ENCODE measurements at regions not wholly inside any gene's neighbourhood (a gene's known extent, or its start where the extent isn't known, plus 50 kb on each side); places are given as distances from the start of the nearest gene placed in this dataset.

- no peak overlapping the region for H3K4me3 ChIP-seq (ENCODE audit: low read depth, low read length)
- no peaks in the 10 kb centered on the region for H3K79me2 ChIP-seq (ENCODE audit: control insufficient read depth, insufficient read depth, low read length, unreplicated experiment)
- H3K4me1 ChIP-seq (ENCODE audit: control insufficient read depth, insufficient read depth, low read length, unreplicated experiment), result peaks cover 50% of the 10 kb centered on the region
- H3K27ac ChIP-seq (ENCODE audit: low read depth, low read length), result no peak overlapping the region
- no peaks in the 10 kb centered on the region for H3K36me3 ChIP-seq (ENCODE audit: insufficient read depth, low read length)
- H3K27me3 ChIP-seq (ENCODE audit: insufficient read depth, low read length), result no peaks in the 10 kb centered on the region
- H2AFZ ChIP-seq (ENCODE audit: low read length, unreplicated experiment), result no peak overlapping the region
Observed at GRCh38 chr20:50335105-50335504, 144.5 kb downstream of the CEBPB start.

GRCh38 chr20:50335866-50336265 lies 145.2 kb downstream of the CEBPB start:
- Histone ChIP-seq H3K27me3 (ENCODE audit: insufficient read depth, low read length) (no peaks in the 10 kb centered on the region), H3K4me1 (ENCODE audit: control insufficient read depth, insufficient read depth, low read length, unreplicated experiment) (peaks cover 50% of the 10 kb centered on the region), H3K36me3 (ENCODE audit: insufficient read depth, low read length) (no peaks in the 10 kb centered on the region), H2AFZ (ENCODE audit: low read length, unreplicated experiment) (peak overlapping the region; percentile 51), H3K79me2 (ENCODE audit: control insufficient read depth, insufficient read depth, low read length, unreplicated experiment) (no peaks in the 10 kb centered on the region), H3K4me3 (ENCODE audit: low read depth, low read length) (no peak overlapping the region), H3K27ac (ENCODE audit: low read depth, low read length) (peak overlapping the region; percentile 1; the same call in 1 of the 2 replicates)

GRCh38 chr20:50336661-50337060 lies 146.0 kb downstream of the CEBPB start:
- Histone ChIP-seq H2AFZ (ENCODE audit: low read length, unreplicated experiment) (peak overlapping the region; percentile 51), H3K27ac (ENCODE audit: low read depth, low read length) (peak overlapping the region; percentile 1; the same call in 1 of the 2 replicates), H3K79me2 (ENCODE audit: control insufficient read depth, insufficient read depth, low read length, unreplicated experiment) (no peaks in the 10 kb centered on the region), H3K36me3 (ENCODE audit: insufficient read depth, low read length) (no peaks in the 10 kb centered on the region), H3K27me3 (ENCODE audit: insufficient read depth, low read length) (no peaks in the 10 kb centered on the region), H3K4me3 (ENCODE audit: low read depth, low read length) (peak overlapping the region; percentile 13; the same call in 1 of the 2 replicates), H3K4me1 (ENCODE audit: control insufficient read depth, insufficient read depth, low read length, unreplicated experiment) (peaks cover 50% of the 10 kb centered on the region)

GRCh38 chr20:50337521-50338466 lies 147.2 kb downstream of the CEBPB start:
- Histone ChIP-seq H3K36me3 (ENCODE audit: insufficient read depth, low read length) (no peaks in the 10 kb centered on the region), H3K79me2 (ENCODE audit: control insufficient read depth, insufficient read depth, low read length, unreplicated experiment) (no peaks in the 10 kb centered on the region), H3K4me1 (ENCODE audit: control insufficient read depth, insufficient read depth, low read length, unreplicated experiment) (peaks cover 49% of the 10 kb centered on the region), H3K27ac (ENCODE audit: low read depth, low read length) (no peak overlapping the region), H2AFZ (ENCODE audit: low read length, unreplicated experiment) (no peak overlapping the region), H3K4me3 (ENCODE audit: low read depth, low read length) (no peak overlapping the region), H3K27me3 (ENCODE audit: insufficient read depth, low read length) (no peaks in the 10 kb centered on the region)

GRCh38 chr20:50338479-50339391 lies 148.1 kb downstream of the CEBPB start:
- H3K79me2 ChIP-seq (ENCODE audit: control insufficient read depth, insufficient read depth, low read length, unreplicated experiment), result no peaks in the 10 kb centered on the region
- no peaks in the 10 kb centered on the region for H3K36me3 ChIP-seq (ENCODE audit: insufficient read depth, low read length)
- H3K27me3 ChIP-seq (ENCODE audit: insufficient read depth, low read length), result no peaks in the 10 kb centered on the region
- peaks cover 39% of the 10 kb centered on the region for H3K4me1 ChIP-seq (ENCODE audit: control insufficient read depth, insufficient read depth, low read length, unreplicated experiment)
- H3K27ac ChIP-seq (ENCODE audit: low read depth, low read length), result peak overlapping the region; percentile 85
- H3K4me3 ChIP-seq (ENCODE audit: low read depth, low read length), result peak overlapping the region; percentile 66
- H2AFZ ChIP-seq (ENCODE audit: low read length, unreplicated experiment), result peak overlapping the region; percentile 57

GRCh38 chr20:50339466-50339901 lies 148.9 kb downstream of the CEBPB start:
- Histone ChIP-seq H3K36me3 (ENCODE audit: insufficient read depth, low read length) (no peaks in the 10 kb centered on the region), H3K27me3 (ENCODE audit: insufficient read depth, low read length) (no peaks in the 10 kb centered on the region), H3K79me2 (ENCODE audit: control insufficient read depth, insufficient read depth, low read length, unreplicated experiment) (no peaks in the 10 kb centered on the region), H3K27ac (ENCODE audit: low read depth, low read length) (peak overlapping the region; percentile 85), H3K4me3 (ENCODE audit: low read depth, low read length) (peak overlapping the region; percentile 66), H2AFZ (ENCODE audit: low read length, unreplicated experiment) (peak overlapping the region; percentile 57), H3K4me1 (ENCODE audit: control insufficient read depth, insufficient read depth, low read length, unreplicated experiment) (peaks cover 34% of the 10 kb centered on the region)

- Histone ChIP-seq H3K4me3 (ENCODE audit: low read depth, low read length) (no peak overlapping the region), H3K27ac (ENCODE audit: low read depth, low read length) (no peak overlapping the region), H3K27me3 (ENCODE audit: insufficient read depth, low read length) (no peaks in the 10 kb centered on the region), H3K36me3 (ENCODE audit: insufficient read depth, low read length) (no peaks in the 10 kb centered on the region), H2AFZ (ENCODE audit: low read length, unreplicated experiment) (no peak overlapping the region), H3K79me2 (ENCODE audit: control insufficient read depth, insufficient read depth, low read length, unreplicated experiment) (no peaks in the 10 kb centered on the region), H3K4me1 (ENCODE audit: control insufficient read depth, insufficient read depth, low read length, unreplicated experiment) (peaks cover 28% of the 10 kb centered on the region)
Observed at GRCh38 chr20:50340541-50340940, 149.9 kb downstream of the CEBPB start.

- Histone ChIP-seq H3K27ac (ENCODE audit: low read depth, low read length) (no peak overlapping the region), H3K4me3 (ENCODE audit: low read depth, low read length) (no peak overlapping the region), H3K79me2 (ENCODE audit: control insufficient read depth, insufficient read depth, low read length, unreplicated experiment) (no peaks in the 10 kb centered on the region), H2AFZ (ENCODE audit: low read length, unreplicated experiment) (no peak overlapping the region), H3K27me3 (ENCODE audit: insufficient read depth, low read length) (no peaks in the 10 kb centered on the region), H3K36me3 (ENCODE audit: insufficient read depth, low read length) (no peaks in the 10 kb centered on the region), H3K4me1 (ENCODE audit: control insufficient read depth, insufficient read depth, low read length, unreplicated experiment) (peaks cover 28% of the 10 kb centered on the region)
Observed at GRCh38 chr20:50341050-50341449, 150.4 kb downstream of the CEBPB start.

GRCh38 chr20:50341880-50342637 lies 151.4 kb downstream of the CEBPB start:
- H3K27me3 ChIP-seq (ENCODE audit: insufficient read depth, low read length), result no peaks in the 10 kb centered on the region
- H3K4me1 ChIP-seq (ENCODE audit: control insufficient read depth, insufficient read depth, low read length, unreplicated experiment), result peaks cover 32% of the 10 kb centered on the region
- no peak overlapping the region for H2AFZ ChIP-seq (ENCODE audit: low read length, unreplicated experiment)
- no peaks in the 10 kb centered on the region for H3K79me2 ChIP-seq (ENCODE audit: control insufficient read depth, insufficient read depth, low read length, unreplicated experiment)
- no peak overlapping the region for H3K4me3 ChIP-seq (ENCODE audit: low read depth, low read length)
- H3K36me3 ChIP-seq (ENCODE audit: insufficient read depth, low read length), result no peaks in the 10 kb centered on the region
- no peak overlapping the region for H3K27ac ChIP-seq (ENCODE audit: low read depth, low read length)

GRCh38 chr20:50342638-50343102 lies 152.0 kb downstream of the CEBPB start:
- no peaks in the 10 kb centered on the region for H3K79me2 ChIP-seq (ENCODE audit: control insufficient read depth, insufficient read depth, low read length, unreplicated experiment)
- H3K4me1 ChIP-seq (ENCODE audit: control insufficient read depth, insufficient read depth, low read length, unreplicated experiment), result peaks cover 32% of the 10 kb centered on the region
- H3K27ac ChIP-seq (ENCODE audit: low read depth, low read length), result no peak overlapping the region
- no peaks in the 10 kb centered on the region for H3K36me3 ChIP-seq (ENCODE audit: insufficient read depth, low read length)
- H3K27me3 ChIP-seq (ENCODE audit: insufficient read depth, low read length), result no peaks in the 10 kb centered on the region
- no peak overlapping the region for H3K4me3 ChIP-seq (ENCODE audit: low read depth, low read length)
- no peak overlapping the region for H2AFZ ChIP-seq (ENCODE audit: low read length, unreplicated experiment)

Measured in ACC112 (cell line).